CD4-positive, alpha-beta T cell (primary cell): ENCODE measurements at regions not wholly inside any gene's neighbourhood (a gene's known extent, or its start where the extent isn't known, plus 50 kb on each side); places are given as distances from the start of the nearest gene placed in this dataset.

Experiments used
- ATAC-seq: fragments of 200-7000 bp; cut with Tn5 transposase; one replicate; pipeline ENCODE4 v1.10.0; 2022; ENCODE audit warnings: mild to moderate bottlenecking; ENCODE audit not compliant: poor library complexity
- CTCF ChIA-PET: fragments of 350-600 bp; sonication (Branson Sonifier 250); formaldehyde crosslinking; loops from one replicate; lab custom pipeline; 2021; ENCODE audit warnings: antibody characterized with exemption, inconsistent platforms; lab: Charles Lee
- POLR2A ChIA-PET: fragments of 350-600 bp; sonication (Branson Sonifier 250); formaldehyde crosslinking; loops from one replicate; lab custom pipeline; 2021; ENCODE audit warnings: antibody characterized with exemption, inconsistent platforms; lab: Charles Lee
- DNase-seq, 14 experiments: peaks; one replicate each; pipeline ENCODE4 v3.0.0-alpha.2; 2013 to 2020; ENCODE audit warnings: mixed read lengths in 2 of 14
- H3K27ac ChIP-seq, 2 donors: one replicate each; pipeline versions ENCODE4 v1.5.1 to v1.7.0; 2013; ENCODE audit warnings: low read length in 2 of 2, low read depth in 1 of 2, mild to moderate bottlenecking in 1 of 2
- H3K27me3 ChIP-seq, 2 experiments: 1 replicate in 1 of 2; 2 replicates in 1 of 2; pipeline versions ENCODE4 v1.6.1 to v1.7.0; 2013; ENCODE audit warnings: low read length in 2 of 2, control low read depth in 1 of 2, mild to moderate bottlenecking in 1 of 2, moderate library complexity in 1 of 2; ENCODE audit not compliant: insufficient read depth in 2 of 2, control insufficient read depth in 1 of 2
- H3K36me3 ChIP-seq: one replicate; pipeline ENCODE4 v1.6.1; 2013; ENCODE audit warnings: low read length, control low read depth; ENCODE audit not compliant: insufficient read depth
- H3K4me1 ChIP-seq: one replicate; pipeline ENCODE4 v1.6.1; 2013; ENCODE audit warnings: low read length, control low read depth; ENCODE audit not compliant: insufficient read depth
- H3K4me3 ChIP-seq: one replicate; pipeline ENCODE4 v1.5.1; 2013; ENCODE audit warnings: mild to moderate bottlenecking, low read length, moderate library complexity
- H3K9me3 ChIP-seq, 2 experiments: 1 replicate in 1 of 2; 2 replicates in 1 of 2; pipeline versions ENCODE4 v1.6.1 to v1.7.0; 2013; ENCODE audit warnings: low read length in 2 of 2, mild to moderate bottlenecking in 2 of 2, control low read depth in 1 of 2, moderate library complexity in 1 of 2; ENCODE audit not compliant: control insufficient read depth in 1 of 2, insufficient read depth in 1 of 2
- H3K27ac Mint-ChIP-seq: one replicate; pipeline ENCODE4 v1.8.0; 2020; ENCODE audit warnings: mixed read lengths
- H3K27me3 Mint-ChIP-seq: one replicate; pipeline ENCODE4 v1.8.0; 2021; ENCODE audit warnings: mixed read lengths
- H3K36me3 Mint-ChIP-seq: one replicate; pipeline ENCODE4 v1.8.0; 2021; ENCODE audit warnings: low read depth, mixed read lengths
- H3K4me1 Mint-ChIP-seq: one replicate; pipeline ENCODE4 v1.8.0; 2021; ENCODE audit warnings: low read depth, mixed read lengths
- H3K4me3 Mint-ChIP-seq: one replicate; pipeline ENCODE4 v1.8.0; 2020; ENCODE audit warnings: mild to moderate bottlenecking, mixed read lengths
- H3K9me3 Mint-ChIP-seq: one replicate; pipeline ENCODE4 v1.8.0; 2020; ENCODE audit warnings: mixed read lengths
- CTCF ChIP-seq: fragments of 200-600 bp; IDR thresholded peaks from one replicate; pipeline ENCODE4 v1.8.0; 2022; ENCODE audit warnings: antibody characterized with exemption, mild to moderate bottlenecking
- intact Hi-C, 2 experiments: fragments of 100-400 bp; cut with DNase I in 1 of 2; cut with micrococcal nuclease in 1 of 2; formaldehyde crosslinking; loops; one replicate each; pipeline versions ENCODE4 v1.15.1 to v1.9.0; 2023 to 2025; cut with DNase I, micrococcal nuclease

- Histone ChIP-seq H3K27me3 (no peaks in the 10 kb centered on the region), H3K9me3 (no peaks in the 10 kb centered on the region), H3K36me3 (no peaks in the 10 kb centered on the region), H3K27ac (no peak overlapping the region), H3K4me1 (no peaks in the 10 kb centered on the region), H3K4me3 (no peak overlapping the region)
- ChIA-PET POLR2A (no interaction called here), CTCF (no interaction called here)
- intact Hi-C loops: no loop called here
- DNase-seq: no peak
- Mint-ChIP-seq H3K4me3 (no peak overlapping the region), H3K36me3 (no peaks in the 10 kb centered on the region), H3K27me3 (no peaks in the 10 kb centered on the region), H3K27ac (no peak overlapping the region), H3K4me1 (no peaks in the 10 kb centered on the region), H3K9me3 (no peaks in the 10 kb centered on the region)
- no peak for ATAC-seq
- TF ChIP-seq CTCF: no peak
Observed at GRCh38 chr10:111543854-111544253, 467.0 kb downstream of the ADRA2A start.

GRCh38 chr10:111545861-111546605 is 469.2 kb downstream of the ADRA2A start:
- POLR2A ChIA-PET: no interaction called here

GRCh38 chr10:111548084-111548726 is 471.4 kb downstream of the ADRA2A start:
- Mint-ChIP-seq H3K27ac (no peak overlapping the region), H3K27me3 (no peaks in the 10 kb centered on the region), H3K9me3 (no peaks in the 10 kb centered on the region), H3K4me3 (no peak overlapping the region), H3K4me1 (no peaks in the 10 kb centered on the region), H3K36me3 (no peaks in the 10 kb centered on the region)
- Histone ChIP-seq H3K4me3 (no peak overlapping the region), H3K27ac (no peak overlapping the region), H3K4me1 (no peaks in the 10 kb centered on the region), H3K9me3 (no peaks in the 10 kb centered on the region), H3K27me3 (no peaks in the 10 kb centered on the region), H3K36me3 (no peaks in the 10 kb centered on the region)
- DNase-seq (no peak), ATAC-seq (no peak)
- ChIA-PET POLR2A (no interaction called here), CTCF (interaction anchor here (0.7 kb wide), 1 partner anchor 157 kb away, joined by 3 read pairs; no protein-coding TSS in a partner anchor)
- intact Hi-C loops: no loop called here
- TF ChIP-seq CTCF: no peak

More at GRCh38 chr10:111545861-111546605, 469.2 kb downstream of the ADRA2A start:
- no peak overlapping the region for H3K27ac Mint-ChIP-seq
- intact Hi-C loops: no loop called here
- Histone ChIP-seq H3K9me3 (no peaks in the 10 kb centered on the region), H3K4me3 (no peak overlapping the region), H3K27me3 (no peaks in the 10 kb centered on the region), H3K27ac (no peak overlapping the region), H3K4me1 (no peaks in the 10 kb centered on the region), H3K36me3 (no peaks in the 10 kb centered on the region)
- no peaks in the 10 kb centered on the region for H3K27me3 Mint-ChIP-seq
- no peaks in the 10 kb centered on the region for H3K4me1 Mint-ChIP-seq
- TF ChIP-seq CTCF: no peak
- CTCF ChIA-PET: no interaction called here
- ATAC-seq: no peak
- H3K9me3 Mint-ChIP-seq: no peaks in the 10 kb centered on the region
- no peaks in the 10 kb centered on the region for H3K36me3 Mint-ChIP-seq
- DNase-seq: no peak
- H3K4me3 Mint-ChIP-seq: no peak overlapping the region
